B cell (primary cell): ENCODE measurements at regions not wholly inside any gene's neighbourhood (a gene's known extent, or its start where the extent isn't known, plus 50 kb on each side); places are given as distances from the start of the nearest gene placed in this dataset.

Source experiments
- ATAC-seq: fragments of 200-7000 bp; cut with Tn5 transposase; one replicate; pipeline ENCODE4 v1.10.0; 2021; ENCODE audit warnings: low read depth, mild to moderate bottlenecking, moderate number of reproducible peaks, moderate library complexity
- CTCF ChIA-PET: fragments of 350-600 bp; sonication (Branson Sonifier 250); formaldehyde crosslinking; loops from one replicate; lab custom pipeline; 2021; ENCODE audit warnings: antibody characterized with exemption, inconsistent platforms; lab: Charles Lee
- POLR2A ChIA-PET: fragments of 350-600 bp; sonication (Branson Sonifier 250); formaldehyde crosslinking; loops from one replicate; lab custom pipeline; 2021; ENCODE audit warnings: antibody characterized with exemption; lab: Charles Lee
- DNase-seq: peaks from one replicate; pipeline ENCODE4 v3.0.0; 2013
- H2AFZ ChIP-seq: 2 replicates; pipeline ENCODE4 v1.6.1; 2012; ENCODE audit warnings: mild to moderate bottlenecking, low read depth, low read length; ENCODE audit not compliant: insufficient read depth, poor library complexity, severe bottlenecking
- H3K27ac ChIP-seq, 2 donors: 1 replicate in 1 of 2; 2 replicates in 1 of 2; pipeline ENCODE4 v1.5.1; 2012 to 2013; ENCODE audit warnings: low read length in 2 of 2, mild to moderate bottlenecking in 2 of 2, moderate library complexity in 1 of 2
- H3K27me3 ChIP-seq, 4 experiments: fragments of 200-600 bp in 1 of 4; sonication (generic) in 1 of 4; replicated peaks in 1 of 4; 1 replicate in 2 of 4; 2 replicates in 2 of 4; pipeline versions ENCODE4 v1.6.1 to v1.7.0; 2013 to 2016; ENCODE audit warnings: low read length in 3 of 4, mild to moderate bottlenecking in 2 of 4, mixed read lengths in 1 of 4, moderate library complexity in 1 of 4; ENCODE audit not compliant: insufficient read depth in 4 of 4, control insufficient read depth in 3 of 4; ENCODE audit errors: control extremely low read depth in 1 of 4
- H3K36me3 ChIP-seq, 2 experiments: replicated peaks in 1 of 2; 1 replicate in 1 of 2; 2 replicates in 1 of 2; pipeline versions ENCODE4 v1.6.1 to v1.7.1; 2013; ENCODE audit warnings: low read length in 1 of 2; ENCODE audit not compliant: insufficient read depth in 2 of 2, control insufficient read depth in 1 of 2; ENCODE audit errors: control extremely low read depth in 1 of 2, extremely low read depth in 1 of 2
- H3K4me1 ChIP-seq, 2 donors: fragments of 200-600 bp in 1 of 2; sonication (generic) in 1 of 2; 1 replicate in 1 of 2; 2 replicates in 1 of 2; pipeline versions ENCODE4 v1.5.1 to v1.6.1; 2013 to 2017; ENCODE audit warnings: low read length in 2 of 2; ENCODE audit not compliant: control insufficient read depth in 2 of 2, insufficient read depth in 2 of 2
- H3K4me2 ChIP-seq: replicated peaks from 2 replicates; pipeline ENCODE3; 2012; ENCODE audit warnings: mild to moderate bottlenecking, low read depth, low read length; ENCODE audit not compliant: poor library complexity, severe bottlenecking
- H3K4me3 ChIP-seq, 5 experiments: fragments of 200-600 bp in 1 of 5; sonication (generic) in 1 of 5; 1 replicate in 3 of 5; 2 replicates in 2 of 5; pipeline versions ENCODE4 v1.5.1 to v1.7.0; 2011 to 2016; ENCODE audit warnings: low read length in 4 of 5, mild to moderate bottlenecking in 4 of 5, low read depth in 2 of 5, control low read depth in 1 of 5, moderate library complexity in 1 of 5; ENCODE audit not compliant: insufficient read depth in 1 of 5; ENCODE audit errors: control extremely low read depth in 1 of 5, extremely low read depth in 1 of 5
- H3K79me2 ChIP-seq: fragments of 200-600 bp; sonication (generic); one replicate; pipeline ENCODE4 v1.6.0; 2016; ENCODE audit warnings: low read length; ENCODE audit not compliant: control insufficient read depth, insufficient read depth
- H3K9ac ChIP-seq: fragments of 200-600 bp; sonication (generic); 2 replicates; pipeline ENCODE4 v1.6.1; 2017; ENCODE audit warnings: mild to moderate bottlenecking, low read length, moderate library complexity
- H3K9me3 ChIP-seq, 3 donors: one replicate each; pipeline versions ENCODE4 v1.6.1 to v1.7.1; 2013; ENCODE audit warnings: low read length in 2 of 3; ENCODE audit not compliant: control insufficient read depth in 2 of 3, insufficient read depth in 1 of 3; ENCODE audit errors: control extremely low read depth in 1 of 3
- H4K20me1 ChIP-seq: 2 replicates; pipeline ENCODE4 v1.6.0; 2012; ENCODE audit warnings: mild to moderate bottlenecking, low read length; ENCODE audit not compliant: insufficient read depth, control insufficient read depth, poor library complexity, severe bottlenecking
- H3K27ac Mint-ChIP-seq: one replicate; pipeline ENCODE4 v1.8.0; 2021; ENCODE audit warnings: mixed read lengths
- H3K27me3 Mint-ChIP-seq: one replicate; pipeline ENCODE4 v1.8.0; 2021; ENCODE audit warnings: mixed read lengths
- H3K4me1 Mint-ChIP-seq: one replicate; pipeline ENCODE4 v1.8.0; 2021; ENCODE audit warnings: mixed read lengths
- H3K4me3 Mint-ChIP-seq: one replicate; pipeline ENCODE4 v1.8.0; 2021; ENCODE audit warnings: mixed read lengths
- H3K9me3 Mint-ChIP-seq: one replicate; pipeline ENCODE4 v1.8.0; 2022; ENCODE audit warnings: mixed read lengths; ENCODE audit not compliant: insufficient read depth
- EZH2 ChIP-seq: IDR thresholded peaks from 2 replicates; pipeline ENCODE4 v1.6.1; 2012; ENCODE audit warnings: borderline replicate concordance, low read depth, mild to moderate bottlenecking, moderate library complexity, low read length; ENCODE audit not compliant: insufficient read depth, poor library complexity, severe bottlenecking
- WGBS: methylation state at CpG from one replicate; pipeline ENCODE4 v1.1.5; 2013; ENCODE audit warnings: missing lambda C conversion rate; ENCODE audit not compliant: insufficient coverage; 5-methylcytosine and 5-hydroxymethylcytosine counted together
- intact Hi-C: fragments of 100-400 bp; cut with micrococcal nuclease; formaldehyde crosslinking; loops from one replicate; pipeline ENCODE4 v1.10.0; 2022
- TF ChIP-seq, protein P1 (sequence below): fragments of 200-600 bp; IDR thresholded peaks from one replicate; pipeline ENCODE4 v1.8.0; 2022; ENCODE audit warnings: antibody characterized with exemption, mild to moderate bottlenecking

- Mint-ChIP-seq H3K9me3 (no peaks in the 10 kb centered on the region), H3K27me3 (peaks cover 35% of the 10 kb centered on the region), H3K4me1 (peaks cover 2% of the 10 kb centered on the region), H3K4me3 (no peak overlapping the region), H3K27ac (no peak overlapping the region)
- CTCF ChIA-PET, result interaction anchor here (0.6 to 2.8 kb wide), 20 partner anchors 9 to 1499 kb away, joined by 3 to 12 read pairs (median 4); no protein-coding TSS in a partner anchor
- H3K4me1 ChIP-seq, result peaks cover 3 to 4% of the 10 kb centered on the region in 2 donors
- peaks cover 0 to 34% (median 10%) of the 10 kb centered on the region in 4 experiments for H3K27me3 ChIP-seq
- DNase-seq (no peak), ATAC-seq (no peak)
- H3K27ac ChIP-seq, result no peak overlapping the region
- H3K4me2 ChIP-seq, result no peak overlapping the region
- H3K36me3 ChIP-seq, result no peaks in the 10 kb centered on the region
- H3K9me3 ChIP-seq, result no peaks in the 10 kb centered on the region
- H3K4me3 ChIP-seq, result no peak overlapping the region
- TF ChIP-seq, protein P1, sequence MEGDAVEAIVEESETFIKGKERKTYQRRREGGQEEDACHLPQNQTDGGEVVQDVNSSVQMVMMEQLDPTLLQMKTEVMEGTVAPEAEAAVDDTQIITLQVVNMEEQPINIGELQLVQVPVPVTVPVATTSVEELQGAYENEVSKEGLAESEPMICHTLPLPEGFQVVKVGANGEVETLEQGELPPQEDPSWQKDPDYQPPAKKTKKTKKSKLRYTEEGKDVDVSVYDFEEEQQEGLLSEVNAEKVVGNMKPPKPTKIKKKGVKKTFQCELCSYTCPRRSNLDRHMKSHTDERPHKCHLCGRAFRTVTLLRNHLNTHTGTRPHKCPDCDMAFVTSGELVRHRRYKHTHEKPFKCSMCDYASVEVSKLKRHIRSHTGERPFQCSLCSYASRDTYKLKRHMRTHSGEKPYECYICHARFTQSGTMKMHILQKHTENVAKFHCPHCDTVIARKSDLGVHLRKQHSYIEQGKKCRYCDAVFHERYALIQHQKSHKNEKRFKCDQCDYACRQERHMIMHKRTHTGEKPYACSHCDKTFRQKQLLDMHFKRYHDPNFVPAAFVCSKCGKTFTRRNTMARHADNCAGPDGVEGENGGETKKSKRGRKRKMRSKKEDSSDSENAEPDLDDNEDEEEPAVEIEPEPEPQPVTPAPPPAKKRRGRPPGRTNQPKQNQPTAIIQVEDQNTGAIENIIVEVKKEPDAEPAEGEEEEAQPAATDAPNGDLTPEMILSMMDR, result no peak
- no peak for TF ChIP-seq EZH2
- no peak overlapping the region for H2AFZ ChIP-seq
- 100% methylated on average over 1 of the region's 2 CpGs for WGBS
- no peaks in the 10 kb centered on the region for H4K20me1 ChIP-seq
- H3K9ac ChIP-seq, result no peak overlapping the region
- POLR2A ChIA-PET, result no interaction called here
- no peaks in the 10 kb centered on the region for H3K79me2 ChIP-seq
- intact Hi-C loops, result no loop called here
Observed at GRCh38 chr1:157196245-157196543, 58.0 kb upstream of the ETV3 start.

- ChIA-PET POLR2A (no interaction called here), CTCF (interaction anchor here (0.6 to 2.8 kb wide), 15 partner anchors 8 to 929 kb away, joined by 3 to 12 read pairs (median 4); no protein-coding TSS in a partner anchor)
- H3K4me3 ChIP-seq, result no peak overlapping the region
- no peak overlapping the region for H3K27ac ChIP-seq
- H3K36me3 ChIP-seq, result no peaks in the 10 kb centered on the region
- Mint-ChIP-seq H3K27ac (no peak overlapping the region), H3K4me3 (no peak overlapping the region), H3K27me3 (peaks cover 37% of the 10 kb centered on the region), H3K9me3 (no peaks in the 10 kb centered on the region), H3K4me1 (peaks cover 2% of the 10 kb centered on the region)
- no peaks in the 10 kb centered on the region for H3K9me3 ChIP-seq
- H4K20me1 ChIP-seq, result no peaks in the 10 kb centered on the region
- H3K4me2 ChIP-seq, result no peak overlapping the region
- intact Hi-C loops, result no loop called here
- no peak overlapping the region for H3K9ac ChIP-seq
- no peak for ATAC-seq
- peaks cover 3 to 4% of the 10 kb centered on the region in 2 donors for H3K4me1 ChIP-seq
- no peak overlapping the region for H2AFZ ChIP-seq
- DNase-seq, result no peak
- 93% methylated on average over 13 of the region's 13 CpGs for WGBS
- peaks cover 0 to 34% (median 10%) of the 10 kb centered on the region in 4 experiments for H3K27me3 ChIP-seq
- no peaks in the 10 kb centered on the region for H3K79me2 ChIP-seq
- TF ChIP-seq, protein P1, result no peak
- no peak for TF ChIP-seq EZH2
Observed at GRCh38 chr1:157195521-157196244, 57.5 kb upstream of the ETV3 start.
